GM19452 (cell line): ENCODE measurements at regions not wholly inside any gene's neighbourhood (a gene's known extent, or its start where the extent isn't known, plus 50 kb on each side); places are given as distances from the start of the nearest gene placed in this dataset.

Experiments
- ATAC-seq: cut with Tn5 transposase; IDR thresholded peaks from one replicate; pipeline ENCODE4 v1.9.1; 2021; ENCODE audit not compliant: unreplicated experiment

GRCh38 chr10:70966646-70967553, 78.5 kb upstream of the PCBD1 start:
- ATAC-seq = no peak

GRCh38 chr10:70967591-70968587, 79.5 kb upstream of the PCBD1 start:
- ATAC-seq = peak; percentile 71

GRCh38 chr10:70969188-70969587, 80.8 kb upstream of the PCBD1 start:
- no peak for ATAC-seq

GRCh38 chr10:70970830-70971229, 82.5 kb upstream of the PCBD1 start:
- ATAC-seq = no peak

GRCh38 chr10:70973275-70973674, 84.9 kb upstream of the PCBD1 start:
- ATAC-seq = no peak

- ATAC-seq = no peak
These were observed 86.1 kb upstream of the PCBD1 start for GRCh38 chr10:70974351-70974901.

- no peak for ATAC-seq
These were observed 86.6 kb upstream of the PCBD1 start for GRCh38 chr10:70974920-70975319.

- no peak for ATAC-seq
These were observed 87.8 kb upstream of the PCBD1 start for GRCh38 chr10:70976063-70976695.

- ATAC-seq = no peak
These were observed 89.3 kb upstream of the PCBD1 start for GRCh38 chr10:70977625-70978024.

- ATAC-seq = no peak
These were observed 89.8 kb upstream of the PCBD1 start for GRCh38 chr10:70978181-70978580.

- ATAC-seq = no peak
These were observed 90.6 kb upstream of the PCBD1 start for GRCh38 chr10:70978816-70979480.

GRCh38 chr10:70980687-70981086, 92.3 kb upstream of the PCBD1 start:
- no peak for ATAC-seq

GRCh38 chr10:70981171-70981836, 92.9 kb upstream of the PCBD1 start:
- no peak for ATAC-seq

- no peak for ATAC-seq
These were observed 93.6 kb upstream of the PCBD1 start for GRCh38 chr10:70981936-70982335.

GRCh38 chr10:70982443-70982842, 94.1 kb upstream of the PCBD1 start:
- ATAC-seq = peak; percentile 71

- no peak for ATAC-seq
These were observed 96.8 kb upstream of the PCBD1 start for GRCh38 chr10:70984986-70985722.

GRCh38 chr10:70985824-70986622, 97.7 kb upstream of the PCBD1 start:
- no peak for ATAC-seq

- ATAC-seq = no peak
These were observed 98.2 kb upstream of the PCBD1 start for GRCh38 chr10:70986623-70986950.
